WERI-Rb-1 (cell line): ENCODE measurements at regions not wholly inside any gene's neighbourhood (a gene's known extent, or its start where the extent isn't known, plus 50 kb on each side); places are given as distances from the start of the nearest gene placed in this dataset.

Source experiments
- DNase-seq: peaks from one replicate; pipeline ENCODE4 v3.0.0-alpha.2; 2020
- H3K27ac ChIP-seq: fragments of 250-450 bp; sonication (Bioruptor Pico); 2 replicates; pipeline ENCODE4 v1.5.1; 2020; ENCODE audit warnings: mild to moderate bottlenecking, moderate library complexity
- H3K27me3 ChIP-seq: fragments of 250-450 bp; sonication (Bioruptor Pico); 2 replicates; pipeline ENCODE4 v1.5.1; 2021; ENCODE audit warnings: mild to moderate bottlenecking, low read depth, moderate library complexity; ENCODE audit not compliant: insufficient read depth, severe bottlenecking
- H3K36me3 ChIP-seq: fragments of 250-450 bp; sonication (Bioruptor Pico); 2 replicates; pipeline ENCODE4 v1.5.1; 2020; ENCODE audit warnings: mild to moderate bottlenecking, moderate library complexity
- H3K4me3 ChIP-seq: 2 replicates; pipeline ENCODE4 v1.5.1; 2011; ENCODE audit warnings: low read depth, mild to moderate bottlenecking, control low read depth, low read length
- H3K9me3 ChIP-seq: fragments of 250-450 bp; sonication (Bioruptor Pico); 2 replicates; pipeline ENCODE4 v1.5.1; 2021; ENCODE audit warnings: mild to moderate bottlenecking, moderate library complexity; ENCODE audit not compliant: severe bottlenecking
- CTCF ChIP-seq: IDR thresholded peaks from 2 replicates; pipeline ENCODE4 v1.5.1; 2011; ENCODE audit warnings: low read depth, mild to moderate bottlenecking, control low read depth, inconsistent platforms, low read length

- Histone ChIP-seq H3K9me3 (no peaks in the 10 kb centered on the region), H3K27me3 (no peaks in the 10 kb centered on the region), H3K36me3 (no peaks in the 10 kb centered on the region), H3K27ac (no peak overlapping the region), H3K4me3 (no peak overlapping the region)
- no peak for TF ChIP-seq CTCF
- DNase-seq: no peak
Observed at GRCh38 chr12:66763467-66763866, 84.6 kb upstream of the GRIP1 start.

GRCh38 chr12:66765204-66765603, 86.3 kb upstream of the GRIP1 start:
- H3K27me3 ChIP-seq: no peaks in the 10 kb centered on the region
- no peak overlapping the region for H3K27ac ChIP-seq
- no peak for DNase-seq
- no peaks in the 10 kb centered on the region for H3K36me3 ChIP-seq
- no peak overlapping the region for H3K4me3 ChIP-seq
- no peaks in the 10 kb centered on the region for H3K9me3 ChIP-seq
- no peak for TF ChIP-seq CTCF

GRCh38 chr12:66767536-66767935, 88.7 kb upstream of the GRIP1 start:
- no peak overlapping the region for H3K4me3 ChIP-seq
- H3K27ac ChIP-seq: no peak overlapping the region
- H3K27me3 ChIP-seq: no peaks in the 10 kb centered on the region
- no peak for DNase-seq
- no peak for TF ChIP-seq CTCF
- no peaks in the 10 kb centered on the region for H3K9me3 ChIP-seq
- no peaks in the 10 kb centered on the region for H3K36me3 ChIP-seq

GRCh38 chr12:66768293-66768692, 89.4 kb upstream of the GRIP1 start:
- H3K27ac ChIP-seq: no peak overlapping the region
- no peaks in the 10 kb centered on the region for H3K27me3 ChIP-seq
- no peak for TF ChIP-seq CTCF
- H3K4me3 ChIP-seq: no peak overlapping the region
- no peaks in the 10 kb centered on the region for H3K36me3 ChIP-seq
- H3K9me3 ChIP-seq: no peaks in the 10 kb centered on the region
- DNase-seq: no peak

- Histone ChIP-seq H3K4me3 (no peak overlapping the region), H3K27ac (no peak overlapping the region), H3K36me3 (no peaks in the 10 kb centered on the region), H3K9me3 (no peaks in the 10 kb centered on the region), H3K27me3 (no peaks in the 10 kb centered on the region)
- no peak for DNase-seq
- TF ChIP-seq CTCF: no peak
Observed at GRCh38 chr12:66774929-66775328, 96.1 kb upstream of the GRIP1 start.

GRCh38 chr12:66775871-66776270, 97.0 kb upstream of the GRIP1 start:
- DNase-seq: no peak

More at GRCh38 chr12:66775871-66776270, 97.0 kb upstream of the GRIP1 start:
- H3K27ac ChIP-seq: no peak overlapping the region
- no peak overlapping the region for H3K4me3 ChIP-seq
- H3K36me3 ChIP-seq: no peaks in the 10 kb centered on the region
- TF ChIP-seq CTCF: no peak
- H3K9me3 ChIP-seq: no peaks in the 10 kb centered on the region
- no peaks in the 10 kb centered on the region for H3K27me3 ChIP-seq
